Prostate gland (tissue), 2 donors: ENCODE measurements at regions not wholly inside any gene's neighbourhood (a gene's known extent, or its start where the extent isn't known, plus 50 kb on each side); places are given as distances from the start of the nearest gene placed in this dataset.

Source experiments
- POLR2A ChIP-seq: fragments of 450-650 bp; IDR thresholded peaks from one replicate; pipeline ENCODE4 v1.6.1; 2016; ENCODE audit warnings: antibody characterized with exemption, mild to moderate bottlenecking
- POLR2AphosphoS5 ChIP-seq: sonication (generic); formaldehyde crosslinking; IDR thresholded peaks from one replicate; pipeline ENCODE4 v1.6.1; 2017; ENCODE audit warnings: antibody characterized with exemption
- TF ChIP-seq, protein P1 (sequence below), 4 experiments: fragments of 200-600 bp in 2 of 4; fragments of 450-650 bp in 2 of 4; sonication (generic) in 2 of 4; IDR thresholded peaks; 1 replicate in 3 of 4; 2 replicates in 1 of 4; pipeline ENCODE4 v1.5.1; 2016 to 2019; ENCODE audit warnings: antibody characterized with exemption in 4 of 4, mild to moderate bottlenecking in 2 of 4, moderate library complexity in 2 of 4

DNA sequence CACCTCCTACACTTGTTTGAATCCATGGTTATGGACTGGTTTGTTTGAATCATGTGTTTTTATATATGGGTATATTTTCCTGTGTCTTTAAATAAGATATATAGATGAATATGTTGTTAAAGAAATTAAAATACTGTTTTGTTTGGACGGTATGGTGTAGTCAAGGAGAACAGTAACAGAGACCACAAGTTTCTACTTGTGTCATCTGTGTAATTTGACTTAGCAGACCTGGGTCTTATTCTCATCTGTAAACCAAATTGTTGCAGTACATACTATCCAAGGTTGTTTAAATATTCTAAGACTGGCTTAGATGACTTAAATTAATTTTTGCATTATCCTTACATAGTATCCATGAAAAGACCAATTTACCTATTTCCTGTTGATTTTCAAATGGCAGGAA lies 361.1 kb upstream of the SLITRK1 start:
- TF ChIP-seq POLR2A = no peak
- TF ChIP-seq, protein P1, sequence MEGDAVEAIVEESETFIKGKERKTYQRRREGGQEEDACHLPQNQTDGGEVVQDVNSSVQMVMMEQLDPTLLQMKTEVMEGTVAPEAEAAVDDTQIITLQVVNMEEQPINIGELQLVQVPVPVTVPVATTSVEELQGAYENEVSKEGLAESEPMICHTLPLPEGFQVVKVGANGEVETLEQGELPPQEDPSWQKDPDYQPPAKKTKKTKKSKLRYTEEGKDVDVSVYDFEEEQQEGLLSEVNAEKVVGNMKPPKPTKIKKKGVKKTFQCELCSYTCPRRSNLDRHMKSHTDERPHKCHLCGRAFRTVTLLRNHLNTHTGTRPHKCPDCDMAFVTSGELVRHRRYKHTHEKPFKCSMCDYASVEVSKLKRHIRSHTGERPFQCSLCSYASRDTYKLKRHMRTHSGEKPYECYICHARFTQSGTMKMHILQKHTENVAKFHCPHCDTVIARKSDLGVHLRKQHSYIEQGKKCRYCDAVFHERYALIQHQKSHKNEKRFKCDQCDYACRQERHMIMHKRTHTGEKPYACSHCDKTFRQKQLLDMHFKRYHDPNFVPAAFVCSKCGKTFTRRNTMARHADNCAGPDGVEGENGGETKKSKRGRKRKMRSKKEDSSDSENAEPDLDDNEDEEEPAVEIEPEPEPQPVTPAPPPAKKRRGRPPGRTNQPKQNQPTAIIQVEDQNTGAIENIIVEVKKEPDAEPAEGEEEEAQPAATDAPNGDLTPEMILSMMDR (IDR thresholded peaks at IDR 0.05) = no peak
- no peak for TF ChIP-seq POLR2AphosphoS5
